Nephron (organoid): ENCODE measurements at regions not wholly inside any gene's neighbourhood (a gene's known extent, or its start where the extent isn't known, plus 50 kb on each side); places are given as distances from the start of the nearest gene placed in this dataset.

Experiments
- H3K27ac Mint-ChIP-seq, 3 experiments: 2 replicates each; pipeline ENCODE4 v1.8.0; 2020; ENCODE audit warnings: mixed read lengths in 3 of 3, mild to moderate bottlenecking in 2 of 3, moderate library complexity in 1 of 3
- H3K27me3 Mint-ChIP-seq: 2 replicates; pipeline ENCODE4 v1.8.0; 2021; ENCODE audit warnings: low read depth, mild to moderate bottlenecking, moderate library complexity, mixed read lengths
- H3K36me3 Mint-ChIP-seq: 2 replicates; pipeline ENCODE4 v1.8.0; 2020; ENCODE audit warnings: low read depth, mixed read lengths
- H3K4me1 Mint-ChIP-seq: 2 replicates; pipeline ENCODE4 v1.8.0; 2020; ENCODE audit warnings: mixed read lengths
- H3K4me3 Mint-ChIP-seq, 3 experiments: 2 replicates each; pipeline ENCODE4 v1.8.0; 2020; ENCODE audit warnings: mild to moderate bottlenecking in 3 of 3, mixed read lengths in 3 of 3, moderate library complexity in 2 of 3
- H3K9me3 Mint-ChIP-seq: 2 replicates; pipeline ENCODE4 v1.8.0; 2020; ENCODE audit warnings: mixed read lengths
- TF ChIP-seq, protein P1 (sequence below), 3 experiments: fragments of 200-600 bp; sonication (generic); IDR thresholded peaks; one replicate each; pipeline ENCODE4 v1.5.0; 2021; ENCODE audit warnings: antibody characterized with exemption in 3 of 3; ENCODE audit not compliant: unreplicated experiment in 3 of 3

DNA sequence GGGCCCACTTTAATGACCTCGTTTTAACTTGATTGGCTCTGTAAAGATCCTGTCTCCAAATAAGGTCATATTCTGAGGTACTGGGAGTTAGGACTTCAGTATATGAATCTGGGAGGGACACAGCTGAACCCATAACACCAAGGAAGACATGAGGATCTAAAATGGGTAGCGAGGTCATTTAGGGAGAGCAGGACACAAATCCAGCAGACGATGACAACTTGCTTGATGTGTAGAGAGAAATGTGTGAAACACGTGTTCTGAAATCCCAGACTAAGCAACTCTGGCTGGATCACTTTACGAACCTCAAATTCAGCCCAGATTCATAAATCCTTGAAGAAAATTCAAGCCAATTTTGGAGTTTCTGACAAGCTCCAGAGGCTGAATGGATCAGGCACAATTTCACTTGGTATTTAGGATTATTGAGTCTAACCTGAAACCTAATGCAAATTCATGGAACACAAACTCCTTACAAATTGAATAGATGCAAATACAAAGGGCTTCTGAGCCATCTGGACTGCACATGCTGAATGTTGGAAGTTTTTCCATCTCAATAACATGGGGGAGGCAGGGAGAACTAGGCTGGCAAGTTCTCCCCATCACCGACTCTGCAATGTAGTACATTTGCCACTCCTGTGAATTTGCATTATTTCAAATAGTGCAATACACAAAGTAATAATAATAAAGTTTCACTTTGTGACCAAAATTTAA is 74.0 kb upstream of the SLC30A5 start:
- TF ChIP-seq, protein P1, sequence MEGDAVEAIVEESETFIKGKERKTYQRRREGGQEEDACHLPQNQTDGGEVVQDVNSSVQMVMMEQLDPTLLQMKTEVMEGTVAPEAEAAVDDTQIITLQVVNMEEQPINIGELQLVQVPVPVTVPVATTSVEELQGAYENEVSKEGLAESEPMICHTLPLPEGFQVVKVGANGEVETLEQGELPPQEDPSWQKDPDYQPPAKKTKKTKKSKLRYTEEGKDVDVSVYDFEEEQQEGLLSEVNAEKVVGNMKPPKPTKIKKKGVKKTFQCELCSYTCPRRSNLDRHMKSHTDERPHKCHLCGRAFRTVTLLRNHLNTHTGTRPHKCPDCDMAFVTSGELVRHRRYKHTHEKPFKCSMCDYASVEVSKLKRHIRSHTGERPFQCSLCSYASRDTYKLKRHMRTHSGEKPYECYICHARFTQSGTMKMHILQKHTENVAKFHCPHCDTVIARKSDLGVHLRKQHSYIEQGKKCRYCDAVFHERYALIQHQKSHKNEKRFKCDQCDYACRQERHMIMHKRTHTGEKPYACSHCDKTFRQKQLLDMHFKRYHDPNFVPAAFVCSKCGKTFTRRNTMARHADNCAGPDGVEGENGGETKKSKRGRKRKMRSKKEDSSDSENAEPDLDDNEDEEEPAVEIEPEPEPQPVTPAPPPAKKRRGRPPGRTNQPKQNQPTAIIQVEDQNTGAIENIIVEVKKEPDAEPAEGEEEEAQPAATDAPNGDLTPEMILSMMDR (IDR thresholded peaks at IDR 0.05; ENCODE audit: unreplicated experiment in 3 of 3): no peak
- H3K4me1 Mint-ChIP-seq: no peaks in the 10 kb centered on the region
- H3K27ac Mint-ChIP-seq: no peak overlapping the region
- H3K9me3 Mint-ChIP-seq: peaks cover 3% of the 10 kb centered on the region
- no peaks in the 10 kb centered on the region for H3K27me3 Mint-ChIP-seq
- no peaks in the 10 kb centered on the region for H3K36me3 Mint-ChIP-seq
- no peak overlapping the region for H3K4me3 Mint-ChIP-seq

DNA sequence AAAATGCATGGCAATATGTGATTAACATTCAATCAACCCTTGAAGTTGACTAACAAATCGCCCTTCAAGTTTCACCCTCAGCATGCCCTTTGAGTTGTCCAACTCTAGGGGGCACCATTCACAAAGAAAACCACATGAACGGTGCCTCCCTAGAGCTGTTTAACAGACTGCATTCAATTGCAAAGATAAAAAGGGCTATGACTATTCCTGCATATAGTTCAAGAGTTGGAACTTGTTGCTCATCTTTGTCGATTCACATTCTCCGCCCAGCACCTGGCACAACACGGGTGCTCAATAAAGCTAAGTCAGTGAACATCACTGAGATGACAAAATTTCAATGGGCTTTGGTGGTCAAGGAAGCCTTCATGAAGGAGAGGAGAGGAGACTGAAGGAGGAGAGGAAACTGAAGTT is 69.6 kb upstream of the SLC30A5 start:
- H3K4me1 Mint-ChIP-seq: no peaks in the 10 kb centered on the region
- peaks cover 14% of the 10 kb centered on the region for H3K27me3 Mint-ChIP-seq
- TF ChIP-seq, protein P1 (IDR thresholded peaks at IDR 0.05; ENCODE audit: unreplicated experiment in 3 of 3): peak; percentile 11 to 52 (median 28)
- H3K27ac Mint-ChIP-seq: no peak overlapping the region
- no peak overlapping the region for H3K4me3 Mint-ChIP-seq
- no peaks in the 10 kb centered on the region for H3K36me3 Mint-ChIP-seq
- peaks cover 3% of the 10 kb centered on the region for H3K9me3 Mint-ChIP-seq

DNA sequence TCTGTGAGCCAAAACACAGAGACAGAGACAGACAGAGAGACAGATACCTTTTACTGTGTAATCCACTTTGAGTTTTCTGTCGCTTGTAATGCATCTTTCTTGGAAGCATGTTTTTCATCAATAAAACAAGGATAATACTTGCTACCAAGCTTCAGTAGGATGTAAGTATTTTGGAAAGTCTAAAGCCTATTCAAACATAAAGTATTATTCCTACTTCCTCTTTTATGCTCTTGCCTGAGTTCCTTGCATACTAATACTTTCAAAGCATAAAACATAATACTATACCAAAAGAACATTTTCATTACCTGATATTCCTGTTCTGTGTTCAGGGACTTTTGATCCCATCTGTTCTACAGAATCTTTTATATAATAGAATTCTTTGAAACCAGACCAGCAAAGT is 64.5 kb upstream of the SLC30A5 start:
- Mint-ChIP-seq H3K27me3 (peaks cover 14% of the 10 kb centered on the region), H3K27ac (no peak overlapping the region), H3K4me1 (peaks cover 5% of the 10 kb centered on the region), H3K4me3 (no peak overlapping the region), H3K9me3 (no peaks in the 10 kb centered on the region), H3K36me3 (no peaks in the 10 kb centered on the region)
- TF ChIP-seq, protein P1 (IDR thresholded peaks at IDR 0.05; ENCODE audit: unreplicated experiment in 3 of 3): no peak

DNA sequence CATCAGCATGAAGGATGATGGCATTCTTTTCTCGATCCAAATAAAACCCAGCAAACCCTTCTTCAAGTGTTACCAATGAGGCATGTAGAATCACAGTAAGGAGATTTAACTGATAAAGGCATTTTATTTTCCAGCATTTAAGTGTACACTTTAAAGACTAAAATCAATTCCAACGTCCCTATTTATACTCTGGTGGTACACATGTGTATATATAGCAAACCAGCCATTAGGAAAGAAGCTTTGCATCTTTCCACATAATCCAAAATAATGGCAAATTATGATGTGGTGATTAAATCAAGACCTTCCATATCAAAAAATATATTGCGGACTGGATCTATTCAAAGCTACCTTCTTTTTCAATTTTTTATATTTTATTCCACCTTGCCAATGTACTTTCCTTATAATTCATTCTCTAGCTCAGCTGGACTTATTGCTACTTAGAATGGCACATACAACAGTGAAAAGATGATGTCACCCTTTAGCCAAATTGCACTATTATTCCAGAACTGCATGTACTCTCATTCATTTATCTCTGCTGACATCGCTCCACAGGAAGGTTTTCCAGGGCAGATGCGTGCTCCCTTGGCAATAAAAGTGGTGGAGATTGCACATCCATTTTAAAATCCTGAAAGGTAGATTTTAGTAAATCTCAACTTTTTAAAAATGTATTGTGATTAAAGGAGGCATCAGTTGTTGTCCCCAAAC is 63.3 kb upstream of the SLC30A5 start:
- H3K4me1 Mint-ChIP-seq: peaks cover 5% of the 10 kb centered on the region
- no peaks in the 10 kb centered on the region for H3K9me3 Mint-ChIP-seq
- H3K27me3 Mint-ChIP-seq: peaks cover 14% of the 10 kb centered on the region
- H3K27ac Mint-ChIP-seq: no peak overlapping the region
- TF ChIP-seq, protein P1 (IDR thresholded peaks at IDR 0.05; ENCODE audit: unreplicated experiment in 3 of 3): no peak
- no peak overlapping the region for H3K4me3 Mint-ChIP-seq
- H3K36me3 Mint-ChIP-seq: no peaks in the 10 kb centered on the region

DNA sequence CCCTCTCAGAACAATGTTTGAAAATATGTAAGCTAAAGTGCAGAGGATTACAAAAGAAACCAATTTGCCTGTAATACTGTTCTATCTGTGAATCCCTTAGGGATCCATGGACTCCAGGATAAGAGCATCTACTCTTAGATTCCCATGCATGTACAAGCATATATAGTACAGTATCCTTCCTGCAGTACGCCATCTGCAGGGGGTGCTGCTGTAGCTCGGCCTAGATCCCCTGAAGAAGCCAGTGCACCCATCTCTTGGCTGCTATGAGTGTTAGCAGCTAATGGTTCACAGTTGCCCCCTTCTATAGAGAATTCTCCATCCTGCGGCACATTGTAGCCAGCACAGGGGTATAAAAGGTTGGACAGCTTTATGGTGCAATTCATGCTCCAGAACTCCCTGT is 61.8 kb upstream of the SLC30A5 start:
- TF ChIP-seq, protein P1 (IDR thresholded peaks at IDR 0.05; ENCODE audit: unreplicated experiment in 3 of 3): no peak
- no peak overlapping the region for H3K27ac Mint-ChIP-seq
- peaks cover 5% of the 10 kb centered on the region for H3K4me1 Mint-ChIP-seq
- H3K4me3 Mint-ChIP-seq: no peak overlapping the region
- H3K36me3 Mint-ChIP-seq: no peaks in the 10 kb centered on the region
- H3K27me3 Mint-ChIP-seq: peaks cover 10% of the 10 kb centered on the region
- no peaks in the 10 kb centered on the region for H3K9me3 Mint-ChIP-seq
